ENCODE measurements at regions not wholly inside any gene's neighbourhood (a gene's known extent, or its start where the extent isn't known, plus 50 kb on each side); places are given as distances from the start of the nearest gene placed in this dataset.
"Not testable (repeated sequence)": the region's sequence is repeated elsewhere in the genome, so short reads cannot be mapped to it uniquely, and the experiment has no call there.

DNA sequence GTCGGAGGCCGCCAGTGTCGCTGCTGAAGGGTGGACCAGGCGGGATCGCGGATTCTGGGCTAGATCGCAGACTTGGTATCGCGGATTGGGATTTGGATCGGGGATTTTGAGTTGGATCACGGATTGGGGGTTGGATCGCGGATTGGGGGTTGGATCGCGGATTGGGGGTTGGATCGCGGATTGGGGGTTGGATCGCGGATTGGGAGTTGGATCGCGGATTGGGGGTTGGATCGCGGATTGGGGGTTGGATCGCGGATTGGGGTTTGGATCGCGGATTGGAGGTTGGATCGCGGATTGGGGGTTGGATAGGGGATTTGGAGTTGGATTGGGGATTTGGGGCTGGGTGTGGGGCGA, 93.1 kb upstream of the THOC3 start:
- DNase-seq: not testable (repeated sequence)

DNA sequence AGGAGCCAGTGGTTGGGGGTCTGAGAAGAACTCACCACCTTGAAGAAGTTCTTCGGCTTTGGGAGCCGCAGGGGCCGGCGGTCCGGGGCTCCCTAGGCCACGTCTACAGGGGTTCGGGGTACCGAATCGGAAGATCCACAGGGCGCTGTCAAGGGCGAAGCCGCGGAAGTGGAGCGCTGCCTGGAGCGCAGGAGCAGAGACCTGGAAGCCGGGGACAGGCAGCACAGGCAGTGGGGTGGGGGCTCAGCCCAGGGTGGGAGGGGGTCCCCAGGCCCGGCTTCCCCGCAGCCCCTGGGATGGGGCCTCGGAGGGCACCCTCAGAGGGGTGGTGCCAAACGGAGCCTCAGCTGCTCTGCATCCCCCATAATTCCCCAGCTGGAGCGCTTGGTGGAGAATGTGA, 93.5 kb upstream of the THOC3 start:
- not testable (repeated sequence) for DNase-seq

GRCh38 chr5:176066262-176066945, 98.3 kb upstream of the THOC3 start:
- not testable (repeated sequence) for DNase-seq

DNA sequence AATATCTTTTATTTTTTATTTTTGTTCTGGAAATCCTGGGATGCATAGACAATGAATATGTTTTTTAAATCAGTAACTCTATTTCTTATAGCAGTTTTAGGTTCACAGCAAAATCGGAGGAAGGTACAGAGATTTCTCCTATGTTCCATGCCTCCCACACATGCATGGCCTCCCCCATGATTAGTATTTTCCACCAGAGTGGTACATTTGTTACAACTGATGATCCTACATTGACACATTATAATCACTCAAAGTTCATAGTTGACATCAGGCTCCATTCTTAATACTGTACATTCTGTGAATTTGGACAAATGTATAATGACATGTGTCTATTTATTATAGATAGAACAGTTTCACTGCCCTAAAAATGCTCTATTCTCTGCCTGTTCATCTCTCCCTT, 99.0 kb upstream of the THOC3 start:
- not testable (repeated sequence) for DNase-seq

- DNase-seq: not testable (repeated sequence)
Observed at GRCh38 chr5:176067948-176068347, 99.8 kb upstream of the THOC3 start.

GRCh38 chr5:176073996-176074571, 106.0 kb upstream of the THOC3 start:
- DNase-seq: not testable (repeated sequence)

- DNase-seq: not testable (repeated sequence)
Observed at GRCh38 chr5:176083717-176084116, 115.6 kb upstream of the THOC3 start.

DNA sequence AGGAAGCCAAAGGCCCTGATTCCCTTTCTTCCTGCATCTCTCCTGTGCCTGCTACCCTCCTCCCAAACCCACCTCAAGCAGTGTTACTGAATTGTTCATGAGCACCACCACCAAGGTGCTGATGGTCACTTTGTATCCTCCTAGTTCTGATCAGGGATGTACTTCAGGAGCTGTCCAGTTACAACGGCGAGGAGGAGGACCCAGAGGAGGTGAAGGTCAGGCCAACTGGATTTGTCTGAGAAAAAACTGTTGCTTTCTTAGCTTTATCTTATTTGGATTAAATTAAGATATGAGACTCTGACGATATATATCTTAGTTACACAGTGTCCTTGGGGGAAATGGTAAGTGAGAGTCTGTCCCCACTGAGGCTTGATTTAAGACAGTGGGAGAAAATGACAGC, 135.0 kb upstream of the THOC3 start:
- DNase-seq: not testable (repeated sequence)

DNA sequence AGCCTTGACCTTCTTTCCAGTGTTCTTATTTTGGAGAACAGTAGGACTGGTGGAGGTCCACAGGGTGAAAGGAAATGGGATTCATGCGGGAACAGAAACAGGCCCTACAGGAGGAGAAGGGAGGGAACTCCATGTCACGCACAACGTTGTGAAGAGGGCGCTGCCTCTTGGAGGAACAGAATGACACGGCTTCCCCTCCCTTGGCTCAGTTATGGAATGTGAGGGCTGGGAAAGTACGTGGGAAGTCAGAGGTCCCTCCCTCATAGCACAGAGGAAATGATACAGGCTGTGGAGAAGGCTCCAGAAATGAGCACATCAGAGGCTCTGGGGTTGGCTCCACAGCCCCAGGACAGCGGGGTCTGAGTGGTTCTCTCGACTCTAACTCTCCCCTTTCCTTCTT, 125.3 kb upstream of the SIMC1 start:
- DNase-seq: not testable (repeated sequence)

- DNase-seq: not testable (repeated sequence)
Observed at GRCh38 chr5:176113673-176114335, 124.4 kb upstream of the SIMC1 start.

DNA sequence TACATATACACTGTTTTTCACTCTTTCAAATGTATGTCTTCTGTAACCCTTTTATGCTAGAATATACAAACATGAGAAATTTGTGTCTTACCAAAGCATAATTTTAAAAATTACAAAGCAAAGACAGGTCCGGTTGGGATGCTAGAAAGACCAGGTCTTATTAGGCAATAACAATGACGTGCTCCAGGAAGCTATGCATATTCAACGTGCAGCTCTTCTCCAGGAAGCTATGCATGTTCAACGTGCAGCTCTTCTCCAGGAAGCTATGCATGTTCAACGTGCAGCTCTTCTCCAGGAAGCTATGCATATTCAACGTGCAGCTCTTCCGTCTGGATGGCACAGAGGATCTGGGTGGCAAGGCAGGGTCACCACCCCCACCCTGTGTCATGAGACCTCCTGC, 123.4 kb upstream of the SIMC1 start:
- not testable (repeated sequence) for DNase-seq

GRCh38 chr5:176117699-176118238, 120.5 kb upstream of the SIMC1 start:
- not testable (repeated sequence) for DNase-seq

DNA sequence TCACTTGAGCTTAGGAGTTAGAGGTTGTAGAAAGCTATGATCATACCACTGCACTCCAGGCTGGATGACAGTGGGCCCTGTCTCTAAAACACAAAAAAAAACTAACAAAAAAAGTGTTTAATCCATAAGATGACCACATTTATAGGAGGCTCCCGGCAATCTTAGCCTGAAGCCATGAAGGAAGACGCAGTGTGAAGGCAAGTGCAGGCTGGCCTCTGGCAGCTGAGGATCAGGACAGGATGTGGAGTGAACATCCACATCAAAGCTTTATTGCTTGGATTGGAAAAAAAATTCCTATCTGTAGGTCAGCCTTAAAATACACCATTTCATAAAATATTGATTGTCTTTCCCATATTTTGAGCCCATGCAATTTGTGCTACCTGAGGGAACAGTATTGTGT, 115.9 kb upstream of the SIMC1 start:
- not testable (repeated sequence) for DNase-seq

DNA sequence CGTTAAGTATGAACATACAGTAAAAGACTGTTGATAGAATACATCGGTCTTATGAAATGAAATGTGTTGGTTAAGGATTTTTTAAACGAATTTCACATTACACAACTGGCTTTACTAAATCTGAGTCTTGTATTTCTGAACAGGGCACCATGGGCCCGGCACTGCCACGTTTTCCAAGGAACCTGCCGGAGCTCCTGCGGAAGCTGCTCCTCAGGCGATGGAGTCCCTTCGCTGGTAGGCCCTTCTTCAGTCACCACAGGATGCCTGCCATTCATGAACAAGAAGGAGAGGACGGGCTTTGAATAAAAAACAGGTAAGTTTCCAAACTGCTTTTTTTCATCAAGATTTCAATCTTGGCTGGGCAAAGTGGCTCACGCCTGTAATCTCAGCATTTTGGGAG, 114.1 kb upstream of the SIMC1 start:
- DNase-seq: not testable (repeated sequence)

GRCh38 chr5:176131771-176132170, 106.5 kb upstream of the SIMC1 start:
- no peak for DNase-seq

- no peak for DNase-seq
Observed at GRCh38 chr5:176132471-176133288, 105.5 kb upstream of the SIMC1 start.

GRCh38 chr5:176133289-176133870, 104.8 kb upstream of the SIMC1 start:
- DNase-seq: no peak

GRCh38 chr5:176133877-176134276, 104.3 kb upstream of the SIMC1 start:
- DNase-seq: no peak

DNA sequence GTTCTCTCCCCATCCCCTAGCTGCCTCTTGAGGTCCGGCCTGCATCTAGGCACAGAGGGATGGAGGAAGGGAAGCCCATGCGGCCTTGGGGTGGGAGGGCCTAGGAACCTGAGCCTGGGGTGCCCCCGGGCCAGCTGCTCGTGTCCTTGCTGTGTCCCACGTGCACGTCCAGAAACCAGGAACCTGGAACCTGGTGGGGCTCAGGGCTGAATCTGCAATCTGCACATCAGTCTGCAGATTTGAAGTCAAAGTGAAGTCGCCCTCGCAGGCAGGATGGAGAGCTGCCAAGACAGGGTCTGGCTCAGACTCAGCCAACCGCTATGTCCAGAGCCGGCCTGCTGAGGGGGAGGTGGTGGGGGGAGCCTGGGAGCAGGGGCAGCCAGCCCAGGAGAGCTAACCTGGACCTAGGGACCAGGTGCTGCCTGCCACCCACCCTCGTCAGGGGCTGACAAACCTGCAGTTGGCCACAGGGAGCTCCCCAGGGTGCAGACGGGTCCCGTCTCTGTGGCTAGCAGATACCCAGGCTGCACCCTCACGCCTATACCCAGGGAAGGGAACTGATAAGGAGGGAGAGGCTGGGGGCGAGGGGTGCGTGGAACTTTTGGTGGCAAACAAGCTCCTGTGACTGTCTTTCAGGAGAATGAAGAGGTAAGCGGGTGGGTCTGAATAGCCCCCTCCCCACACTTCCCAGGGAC, 103.5 kb upstream of the SIMC1 start:
- no peak for DNase-seq

- not testable (repeated sequence) for DNase-seq
Observed at GRCh38 chr5:176140138-176140537, 98.1 kb upstream of the SIMC1 start.

GRCh38 chr5:176144508-176144907, 93.7 kb upstream of the SIMC1 start:
- DNase-seq: no peak

- DNase-seq: not testable (repeated sequence)
Observed at GRCh38 chr5:176149948-176150347, 88.3 kb upstream of the SIMC1 start.
